Astrocyte (in vitro differentiated cells and primary cell): ENCODE measurements at regions not wholly inside any gene's neighbourhood (a gene's known extent, or its start where the extent isn't known, plus 50 kb on each side); places are given as distances from the start of the nearest gene placed in this dataset.

ENCODE experiments used
- EZH2 ChIP-seq: IDR thresholded peaks from 2 replicates; pipeline ENCODE4 v1.6.1; 2012; ENCODE audit warnings: mild to moderate bottlenecking, low read length, inconsistent platforms; ENCODE audit not compliant: insufficient read depth
- TF ChIP-seq, protein P1 (sequence below): IDR thresholded peaks from 2 replicates; pipeline ENCODE4 v1.5.1; 2011; ENCODE audit warnings: low read depth, mild to moderate bottlenecking, inconsistent platforms, low read length, moderate library complexity; ENCODE audit not compliant: insufficient read depth

GRCh38 chr2:727071-727470, 49.9 kb upstream of the TMEM18 start:
- TF ChIP-seq, protein P1, sequence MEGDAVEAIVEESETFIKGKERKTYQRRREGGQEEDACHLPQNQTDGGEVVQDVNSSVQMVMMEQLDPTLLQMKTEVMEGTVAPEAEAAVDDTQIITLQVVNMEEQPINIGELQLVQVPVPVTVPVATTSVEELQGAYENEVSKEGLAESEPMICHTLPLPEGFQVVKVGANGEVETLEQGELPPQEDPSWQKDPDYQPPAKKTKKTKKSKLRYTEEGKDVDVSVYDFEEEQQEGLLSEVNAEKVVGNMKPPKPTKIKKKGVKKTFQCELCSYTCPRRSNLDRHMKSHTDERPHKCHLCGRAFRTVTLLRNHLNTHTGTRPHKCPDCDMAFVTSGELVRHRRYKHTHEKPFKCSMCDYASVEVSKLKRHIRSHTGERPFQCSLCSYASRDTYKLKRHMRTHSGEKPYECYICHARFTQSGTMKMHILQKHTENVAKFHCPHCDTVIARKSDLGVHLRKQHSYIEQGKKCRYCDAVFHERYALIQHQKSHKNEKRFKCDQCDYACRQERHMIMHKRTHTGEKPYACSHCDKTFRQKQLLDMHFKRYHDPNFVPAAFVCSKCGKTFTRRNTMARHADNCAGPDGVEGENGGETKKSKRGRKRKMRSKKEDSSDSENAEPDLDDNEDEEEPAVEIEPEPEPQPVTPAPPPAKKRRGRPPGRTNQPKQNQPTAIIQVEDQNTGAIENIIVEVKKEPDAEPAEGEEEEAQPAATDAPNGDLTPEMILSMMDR = no peak
- TF ChIP-seq EZH2 = no peak
